ENCODE measurements at regions not wholly inside any gene's neighbourhood (a gene's known extent, or its start where the extent isn't known, plus 50 kb on each side); places are given as distances from the start of the nearest gene placed in this dataset.

GRCh38 chr4:120317713-120318112, 251.1 kb upstream of the MAD2L1 start:
- no peak for TF ChIP-seq EP300 (IDR thresholded peaks at IDR 0.05; ENCODE audit: borderline replicate concordance)
- TF ChIP-seq TAF1 (IDR thresholded peaks at IDR 0.05; ENCODE audit: low read depth), result no peak
- no peak for TF ChIP-seq TEAD4 (IDR thresholded peaks at IDR 0.05)
- no peak for TF ChIP-seq REST (IDR thresholded peaks at IDR 0.05; ENCODE audit: low read depth)
- no peak for TF ChIP-seq MAX (IDR thresholded peaks at IDR 0.05)

All from Ishikawa (cell line).